ENCODE measurements at regions not wholly inside any gene's neighbourhood (a gene's known extent, or its start where the extent isn't known, plus 50 kb on each side); places are given as distances from the start of the nearest gene placed in this dataset.
"Not testable (repeated sequence)": the region's sequence is repeated elsewhere in the genome, so short reads cannot be mapped to it uniquely, and the experiment has no call there.

GRCh38 chr12:107600581-107601144, 84.9 kb upstream of the PWP1 start:
- DNase-seq = no peak

DNA sequence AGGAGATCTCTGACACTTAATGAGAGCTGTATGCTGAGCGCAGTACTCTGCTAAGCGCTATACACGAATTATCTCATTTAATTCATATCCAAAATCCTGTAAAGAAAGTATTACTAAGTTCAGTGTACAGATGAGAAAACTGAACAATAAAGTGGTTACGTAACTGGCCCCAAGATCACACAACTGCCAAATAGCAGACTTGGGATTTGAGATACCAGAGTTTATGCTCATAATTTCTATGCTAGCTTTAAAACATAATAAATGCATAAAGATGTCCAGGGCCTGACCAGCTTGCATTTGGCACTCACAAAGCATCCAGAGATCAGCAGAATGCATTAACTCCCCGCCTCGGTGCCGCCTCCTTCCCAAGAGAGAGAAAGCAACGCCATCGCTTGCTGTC, 83.2 kb upstream of the PWP1 start:
- DNase-seq = no peak

GRCh38 chr12:107605293-107605692, 80.3 kb upstream of the PWP1 start:
- DNase-seq = no peak

GRCh38 chr12:107607464-107608392, 77.9 kb upstream of the PWP1 start:
- DNase-seq = peak; percentile 59 to 93

- not testable (repeated sequence) for DNase-seq
These were observed 76.8 kb upstream of the PWP1 start for GRCh38 chr12:107608779-107609178.

DNA sequence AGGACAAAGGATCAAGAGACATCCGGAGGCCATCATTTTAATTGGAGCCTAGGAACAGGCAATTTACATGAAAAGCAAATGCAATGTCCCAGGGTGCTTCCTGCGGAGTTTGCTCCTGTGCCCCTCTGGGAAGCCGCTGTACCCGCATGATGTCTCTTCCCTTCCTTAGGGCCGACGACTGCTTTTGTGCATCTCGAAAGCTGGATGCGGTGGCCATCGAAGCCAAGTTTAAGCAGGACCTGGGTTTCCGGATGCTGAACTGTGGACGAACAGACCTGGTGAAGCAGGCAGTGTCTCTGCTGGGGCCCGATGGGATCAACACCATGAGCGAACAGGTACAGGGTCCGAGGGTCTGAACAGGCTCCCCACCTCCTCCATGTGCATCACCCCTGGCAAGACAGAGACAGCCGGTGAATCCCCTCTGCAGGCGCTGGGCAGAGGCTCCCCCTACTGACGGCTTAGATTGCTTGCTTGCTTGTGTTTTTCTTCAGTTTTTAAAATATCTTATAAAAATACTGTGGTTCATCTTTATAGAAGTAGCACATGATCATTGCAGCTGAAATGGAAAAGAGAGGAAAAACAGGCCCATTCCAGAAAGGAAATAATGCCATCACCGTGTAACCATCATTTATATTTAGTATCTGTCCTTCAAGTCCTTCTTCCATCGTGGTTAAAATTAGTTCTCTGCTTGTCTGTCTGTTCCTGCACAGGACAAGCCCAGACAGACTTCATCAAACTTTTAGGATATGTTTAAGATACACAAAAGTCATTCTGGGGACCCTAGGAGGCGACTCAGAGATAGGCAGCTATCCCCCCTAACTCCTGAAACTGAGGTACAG, 75.4 kb upstream of the PWP1 start:
- DNase-seq = no peak

DNA sequence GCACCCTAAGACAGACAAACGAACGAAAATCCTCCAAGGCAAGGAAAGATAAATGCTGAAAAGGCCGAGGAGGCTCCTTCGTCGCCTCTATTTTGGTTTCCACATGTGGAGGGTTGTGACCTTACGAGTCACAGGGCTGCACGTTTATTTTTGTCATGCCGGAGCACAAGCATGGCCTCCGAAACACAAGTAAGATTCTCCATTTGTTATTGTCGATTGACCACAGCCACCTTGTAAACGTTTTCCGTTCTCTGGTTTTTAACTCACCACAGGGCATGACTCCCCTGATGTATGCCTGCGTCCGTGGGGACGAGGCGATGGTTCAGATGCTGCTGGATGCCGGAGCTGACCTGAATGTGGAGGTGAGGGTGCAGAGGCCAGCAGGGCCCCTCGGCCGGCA, 73.1 kb upstream of the PWP1 start:
- DNase-seq = no peak

GRCh38 chr12:107616941-107617340, 68.7 kb upstream of the PWP1 start:
- peak in 1 of 2 experiments; percentile 31 for DNase-seq

DNA sequence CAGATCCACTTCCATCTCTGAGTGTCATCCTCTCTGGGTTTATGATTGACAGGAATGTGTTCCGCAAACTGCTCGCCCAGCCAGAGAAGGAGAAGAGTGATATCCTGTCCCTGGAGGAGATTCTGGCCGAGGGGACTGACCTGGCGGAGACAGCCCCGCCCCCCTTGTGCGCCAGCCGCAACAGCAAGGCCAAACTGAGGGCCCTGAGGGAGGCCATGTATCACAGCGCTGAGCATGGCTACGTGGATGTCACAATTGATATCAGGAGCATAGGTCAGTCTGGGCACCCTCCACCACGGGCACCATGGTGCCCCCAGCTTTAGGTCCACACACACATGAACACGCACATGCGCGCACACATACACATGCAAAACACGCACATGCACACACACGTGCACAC, 67.5 kb upstream of the PWP1 start:
- DNase-seq = no peak

- DNase-seq = no peak
These were observed 65.8 kb upstream of the PWP1 start for GRCh38 chr12:107619831-107620230.

- DNase-seq = no peak
These were observed 63.6 kb upstream of the PWP1 start for GRCh38 chr12:107622001-107622400.

- DNase-seq = no peak
These were observed 61.1 kb upstream of the PWP1 start for GRCh38 chr12:107624493-107624892.

- DNase-seq = no peak
These were observed 53.9 kb upstream of the PWP1 start for GRCh38 chr12:107631715-107632114.

- DNase-seq = no peak
These were observed 53.4 kb upstream of the PWP1 start for GRCh38 chr12:107632246-107632645.

- no peak for DNase-seq
These were observed 51.1 kb upstream of the PWP1 start for GRCh38 chr12:107634530-107634929.

GRCh38 chr12:107635139-107635538, 50.5 kb upstream of the PWP1 start:
- DNase-seq = no peak
